OCI-LY1 (cell line): ENCODE measurements at regions not wholly inside any gene's neighbourhood (a gene's known extent, or its start where the extent isn't known, plus 50 kb on each side); places are given as distances from the start of the nearest gene placed in this dataset.

Experiments used
- CTCF ChIP-seq: fragments of 200-600 bp; sonication (generic), shearing (Covaris generic); IDR thresholded peaks from 2 replicates; pipeline ENCODE4 v1.5.1; 2017; ENCODE audit warnings: mild to moderate bottlenecking, antibody characterized with exemption, low read length, moderate library complexity, mixed read lengths
- EZH2 ChIP-seq: fragments of 200-600 bp; sonication (generic), shearing (Covaris generic); IDR thresholded peaks from 2 replicates; pipeline ENCODE4 v1.8.0; 2017; ENCODE audit warnings: borderline replicate concordance, mixed run types, mild to moderate bottlenecking, antibody characterized with exemption, low read length, moderate library complexity, mixed read lengths

GRCh38 chr1:30140566-30140965 is 582.8 kb downstream of the MATN1 start:
- no peak for TF ChIP-seq CTCF
- TF ChIP-seq EZH2: no peak
